Skeletal muscle cell (primary cell): ENCODE measurements at regions not wholly inside any gene's neighbourhood (a gene's known extent, or its start where the extent isn't known, plus 50 kb on each side); places are given as distances from the start of the nearest gene placed in this dataset.

Experiments
- DNase-seq: peaks from one replicate; pipeline ENCODE4 v3.0.0-alpha.2; 2010; ENCODE audit warnings: low read depth
- H3K4me3 ChIP-seq: 2 replicates; pipeline ENCODE4 v1.5.1; 2011; ENCODE audit warnings: low read depth, mild to moderate bottlenecking, control low read depth, low read length, moderate library complexity

GRCh38 chr5:52658246-52658645 lies 129.5 kb upstream of the ITGA1 start:
- no peak for DNase-seq
- no peak overlapping the region for H3K4me3 ChIP-seq

GRCh38 chr5:52660621-52661020 lies 127.1 kb upstream of the ITGA1 start:
- DNase-seq: no peak
- no peak overlapping the region for H3K4me3 ChIP-seq

GRCh38 chr5:52661903-52662595 lies 125.7 kb upstream of the ITGA1 start:
- DNase-seq: no peak

DNA sequence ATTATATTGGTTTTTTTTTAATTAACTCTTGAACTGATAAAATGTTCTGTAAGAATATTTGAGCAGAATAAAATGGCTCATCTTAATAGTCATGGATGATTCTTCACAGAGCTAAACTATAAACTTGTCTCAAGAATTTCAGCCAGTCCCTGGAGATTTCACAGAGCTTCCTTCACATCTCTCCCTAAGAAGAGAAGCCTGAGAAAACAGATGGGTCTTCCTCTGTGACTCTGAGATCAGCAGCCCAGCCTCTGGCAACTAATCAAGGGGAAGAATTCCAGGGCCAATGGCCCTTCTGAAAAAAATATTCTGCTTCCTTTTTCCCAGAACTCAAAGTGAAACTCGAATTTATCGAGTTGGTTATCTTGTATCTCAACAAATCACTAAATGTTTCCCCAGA lies 122.2 kb upstream of the ITGA1 start:
- DNase-seq: peak; percentile 33
- no peak overlapping the region for H3K4me3 ChIP-seq

More at GRCh38 chr5:52661903-52662595, 125.7 kb upstream of the ITGA1 start:
- no peak overlapping the region for H3K4me3 ChIP-seq

DNA sequence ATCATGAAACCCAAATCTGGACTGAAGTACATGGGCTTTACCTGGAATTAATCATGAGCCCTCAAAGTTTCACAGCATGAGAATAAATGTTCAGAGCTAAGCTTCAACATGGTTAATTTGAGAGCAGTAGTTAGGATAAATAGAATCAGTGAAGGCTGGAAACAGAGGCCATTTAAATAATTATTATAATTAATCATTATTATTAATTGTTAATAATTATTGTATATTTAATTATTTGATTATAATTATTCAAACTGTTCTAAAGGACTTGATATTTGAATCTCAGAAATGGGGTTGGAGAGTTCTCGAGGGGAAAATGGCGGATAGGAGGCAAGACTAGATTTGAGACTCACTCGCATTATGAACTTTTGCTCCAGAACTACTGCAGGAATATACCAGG lies 119.6 kb upstream of the ITGA1 start:
- no peak for DNase-seq
- H3K4me3 ChIP-seq: no peak overlapping the region

DNA sequence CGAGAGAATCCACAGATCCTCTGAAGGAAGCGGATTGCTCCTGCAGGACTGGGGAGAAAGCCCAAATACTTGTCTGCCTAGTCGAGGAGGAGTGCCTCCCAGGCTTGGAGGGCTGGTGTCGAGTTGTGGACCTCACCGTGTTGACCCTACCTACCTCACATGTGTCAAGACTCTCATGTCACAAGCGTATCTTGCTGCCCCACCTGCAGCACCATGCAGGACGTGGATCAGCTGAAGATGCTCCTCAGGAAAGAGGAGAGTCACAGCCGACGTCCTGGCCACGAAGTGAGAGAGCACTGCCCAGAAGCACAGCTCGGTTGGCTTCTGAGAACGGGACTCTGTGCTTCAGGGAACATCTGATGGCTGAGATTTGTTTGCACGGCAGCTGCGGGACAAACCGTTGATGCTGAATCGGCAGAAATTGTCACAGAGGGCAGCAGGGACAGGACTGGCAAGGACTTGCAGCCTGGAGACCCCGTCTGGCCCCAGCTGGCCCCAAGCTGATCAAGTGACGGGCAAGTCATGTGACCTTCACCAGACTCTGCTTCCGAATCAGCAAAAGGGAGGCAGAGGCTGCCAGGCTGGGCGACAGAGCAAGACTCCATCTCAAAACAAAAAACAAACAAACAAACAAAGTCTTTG lies 119.1 kb upstream of the ITGA1 start:
- H3K4me3 ChIP-seq: no peak overlapping the region
- DNase-seq: no peak

- no peak overlapping the region for H3K4me3 ChIP-seq
- DNase-seq: no peak
Measured at GRCh38 chr5:52672459-52672858, 115.3 kb upstream of the ITGA1 start.

DNA sequence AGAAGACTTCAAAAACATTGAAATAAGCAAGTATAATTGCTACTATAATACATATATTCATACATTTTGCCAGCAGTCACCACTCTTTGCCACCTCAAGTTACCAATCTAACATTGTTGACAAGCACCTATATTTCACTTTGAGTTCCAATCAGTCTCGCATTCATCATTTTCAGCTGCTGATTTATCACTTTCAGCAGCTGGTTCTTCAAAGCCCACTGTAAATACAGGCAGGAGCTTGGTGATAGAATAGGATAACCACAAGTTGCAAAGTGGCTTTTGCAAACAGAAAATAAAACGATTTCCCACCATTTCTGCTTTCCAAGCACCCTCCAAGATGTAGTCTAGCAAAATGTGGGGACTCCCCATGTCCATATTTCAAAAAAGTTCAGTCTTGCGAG lies 114.2 kb upstream of the ITGA1 start:
- DNase-seq: no peak
- H3K4me3 ChIP-seq: no peak overlapping the region

GRCh38 chr5:52674815-52675545 lies 112.7 kb upstream of the ITGA1 start:
- peak; percentile 76 for DNase-seq
- no peak overlapping the region for H3K4me3 ChIP-seq

DNA sequence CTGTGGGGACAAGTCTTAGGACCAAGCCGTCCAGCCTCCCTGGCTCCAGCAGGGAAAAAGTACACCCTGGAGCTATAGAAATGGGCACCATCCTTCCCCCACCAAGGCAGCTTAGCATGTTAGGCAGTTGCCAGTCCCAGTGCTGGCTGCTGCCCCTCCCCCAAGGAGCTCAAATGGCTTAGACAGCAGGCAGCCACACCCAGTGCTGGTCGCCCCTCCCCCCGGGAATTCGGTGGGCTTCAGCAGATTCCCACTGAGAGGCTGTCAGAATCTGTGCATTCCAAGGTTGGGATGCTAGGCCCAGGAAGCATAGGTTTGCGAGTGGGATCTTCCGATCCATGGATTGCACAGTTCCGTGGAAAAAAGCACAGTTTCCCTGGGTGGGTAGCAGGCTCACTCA lies 105.2 kb upstream of the ITGA1 start:
- H3K4me3 ChIP-seq: no peak overlapping the region
- DNase-seq: no peak

DNA sequence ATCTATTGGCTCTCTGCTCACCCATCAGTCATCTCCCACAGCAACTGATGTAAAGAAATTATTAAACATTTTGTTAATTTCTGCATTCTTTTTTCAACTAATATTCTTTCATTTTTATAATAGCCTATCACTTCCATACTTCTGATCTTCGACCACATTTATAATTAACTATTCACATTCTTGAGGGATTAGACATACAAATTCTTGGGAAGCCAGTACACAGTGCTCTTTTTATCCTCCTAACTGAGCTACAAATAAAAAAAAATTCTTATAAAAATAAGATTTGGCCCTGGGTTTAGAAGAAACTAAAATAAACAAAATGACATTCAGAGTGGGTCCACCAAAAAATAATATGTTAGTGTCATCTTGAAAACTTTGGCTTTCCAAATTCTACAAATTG lies 103.7 kb upstream of the ITGA1 start:
- H3K4me3 ChIP-seq: no peak overlapping the region
- no peak for DNase-seq

GRCh38 chr5:52685566-52685965 lies 102.2 kb upstream of the ITGA1 start:
- H3K4me3 ChIP-seq: no peak overlapping the region
- DNase-seq: no peak

DNA sequence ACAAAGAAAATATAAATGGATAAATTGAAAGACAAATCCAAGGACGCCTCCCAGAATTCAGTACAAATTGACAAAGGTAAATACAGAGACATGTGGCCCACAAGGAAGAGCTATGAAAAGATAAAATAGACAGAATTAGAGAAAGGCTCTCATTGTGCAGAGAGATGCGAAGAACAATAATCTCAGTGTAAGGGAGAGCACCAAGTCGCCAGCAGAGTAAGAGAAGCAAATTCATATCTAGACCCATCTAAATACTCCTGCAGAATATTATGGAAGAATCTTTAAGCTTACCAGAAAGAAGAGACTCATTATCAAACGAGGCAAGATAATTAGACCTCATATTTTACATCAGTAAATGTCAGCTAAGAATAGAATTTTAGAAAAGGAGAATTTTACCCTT lies 101.7 kb upstream of the ITGA1 start:
- no peak for DNase-seq
- H3K4me3 ChIP-seq: no peak overlapping the region

DNA sequence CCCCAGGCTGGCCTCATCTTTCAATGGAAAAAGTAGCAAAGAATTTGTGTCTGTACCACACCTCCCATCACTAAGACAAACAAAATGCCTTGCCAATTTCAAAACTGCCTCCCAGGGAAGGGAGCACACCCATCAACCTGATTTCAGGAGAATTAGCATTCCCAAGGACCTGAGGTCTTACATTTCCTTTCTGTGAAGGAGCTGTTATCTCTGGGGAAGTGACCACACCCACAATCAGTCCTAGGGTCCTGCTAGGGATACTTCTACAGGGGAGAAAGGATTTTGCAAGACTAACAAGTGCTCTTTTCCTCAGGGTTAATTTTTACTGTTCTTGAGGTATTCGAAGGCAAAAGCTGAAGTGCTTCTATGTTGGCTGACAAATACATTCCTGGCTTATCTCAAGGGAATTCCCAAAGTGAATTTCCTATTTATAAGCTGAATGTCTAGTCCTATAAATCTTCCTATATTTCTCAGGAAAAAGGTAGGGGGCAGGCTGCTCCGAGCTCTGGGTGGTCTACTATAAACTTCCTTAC lies 97.4 kb upstream of the ITGA1 start:
- no peak for DNase-seq
- H3K4me3 ChIP-seq: no peak overlapping the region

- no peak overlapping the region for H3K4me3 ChIP-seq
- DNase-seq: no peak
Measured at GRCh38 chr5:52692039-52692438, 95.7 kb upstream of the ITGA1 start.

DNA sequence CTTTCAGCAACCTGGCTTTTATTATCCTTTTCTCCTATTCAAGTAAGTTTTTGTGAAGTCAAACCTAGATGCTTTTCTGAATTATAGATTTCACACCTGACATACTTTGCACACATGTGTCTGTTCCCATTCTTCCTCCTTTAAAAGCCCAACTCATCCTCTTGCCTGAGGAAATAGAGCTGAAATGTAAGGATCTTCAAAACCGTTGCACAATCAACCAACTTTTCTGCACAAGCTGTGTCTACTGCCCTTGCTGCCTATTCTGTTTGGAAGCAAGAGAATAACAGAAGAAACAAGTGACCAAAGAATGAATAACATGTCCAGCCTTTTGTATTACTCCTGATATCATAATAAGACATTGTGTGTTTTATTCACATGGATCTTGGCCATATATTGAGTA lies 95.1 kb upstream of the ITGA1 start:
- DNase-seq: no peak
- no peak overlapping the region for H3K4me3 ChIP-seq

GRCh38 chr5:52693280-52693679 lies 94.4 kb upstream of the ITGA1 start:
- H3K4me3 ChIP-seq: no peak overlapping the region
- DNase-seq: no peak

DNA sequence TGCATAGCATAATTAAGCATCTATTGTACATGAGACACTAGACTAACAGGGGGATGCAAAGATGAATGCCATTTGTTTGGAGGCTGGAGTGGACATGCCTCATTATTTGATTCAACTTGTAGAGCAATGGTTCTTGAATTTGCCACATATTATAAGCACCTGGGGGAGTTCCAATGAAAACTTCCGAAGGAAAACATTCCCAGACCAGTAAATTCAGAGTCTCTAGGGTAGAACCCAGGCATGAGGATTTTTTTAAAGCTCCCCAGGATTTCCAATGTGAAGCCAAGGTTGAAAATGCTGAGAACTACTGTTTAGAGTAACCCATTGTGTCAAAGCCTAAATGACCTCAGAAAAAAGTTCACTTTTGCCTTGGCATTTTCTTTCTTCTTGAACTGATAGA lies 93.9 kb upstream of the ITGA1 start:
- H3K4me3 ChIP-seq: no peak overlapping the region
- no peak for DNase-seq

DNA sequence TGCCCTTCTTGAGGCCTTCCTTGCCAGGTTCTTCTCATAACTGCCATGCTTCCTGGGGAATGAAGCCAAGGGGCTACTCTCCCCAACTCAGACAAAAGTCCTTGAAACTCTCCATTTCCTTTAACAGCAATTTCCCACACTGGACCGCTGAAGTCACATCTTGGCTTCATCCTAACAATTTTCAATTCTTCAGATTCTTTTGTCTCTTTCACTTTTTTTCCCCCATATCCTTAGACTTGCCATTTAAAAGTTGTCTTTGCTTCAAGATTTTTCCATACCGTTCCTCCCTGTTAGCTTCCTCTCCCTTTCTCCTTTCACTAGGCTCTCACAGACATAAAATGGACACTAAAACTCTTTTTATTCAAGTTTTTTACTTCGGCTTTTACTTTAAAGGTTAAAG lies 93.1 kb upstream of the ITGA1 start:
- DNase-seq: no peak
- H3K4me3 ChIP-seq: no peak overlapping the region

DNA sequence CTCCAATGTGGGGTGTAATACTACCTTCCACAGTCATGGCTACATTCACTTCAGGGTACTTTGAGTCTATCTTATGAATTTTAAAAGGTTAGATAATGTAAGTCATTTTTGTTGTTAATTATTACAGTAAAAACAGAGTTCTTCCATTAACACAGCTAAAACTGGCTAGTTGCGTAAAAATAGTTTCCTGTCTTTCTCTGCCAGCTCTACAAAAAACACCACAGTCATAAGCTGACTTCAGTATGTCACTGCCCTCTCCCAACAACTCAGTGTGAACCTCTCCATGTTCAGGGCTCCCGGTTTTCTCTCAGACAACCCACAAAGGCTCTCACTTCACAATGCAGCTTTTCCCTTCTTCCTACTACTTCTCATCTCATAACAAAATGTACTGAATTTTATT lies 84.8 kb upstream of the ITGA1 start:
- DNase-seq: no peak
- H3K4me3 ChIP-seq: no peak overlapping the region

GRCh38 chr5:52703321-52703720 lies 84.4 kb upstream of the ITGA1 start:
- no peak for DNase-seq
- no peak overlapping the region for H3K4me3 ChIP-seq
